Lower leg skin (tissue), 3 donors: ENCODE measurements at regions not wholly inside any gene's neighbourhood (a gene's known extent, or its start where the extent isn't known, plus 50 kb on each side); places are given as distances from the start of the nearest gene placed in this dataset.

Experiments
- POLR2A ChIP-seq, 2 donors: fragments of 450-650 bp; IDR thresholded peaks; one replicate each; pipeline ENCODE4 v1.6.1; 2016 to 2017; ENCODE audit warnings: antibody characterized with exemption in 2 of 2, mild to moderate bottlenecking in 1 of 2, moderate library complexity in 1 of 2
- TF ChIP-seq, protein P1 (sequence below), 3 donors: fragments of 450-650 bp; IDR thresholded peaks; one replicate each; pipeline ENCODE4 v1.5.1; 2016; ENCODE audit warnings: antibody characterized with exemption in 3 of 3, mild to moderate bottlenecking in 3 of 3, moderate library complexity in 2 of 3

DNA sequence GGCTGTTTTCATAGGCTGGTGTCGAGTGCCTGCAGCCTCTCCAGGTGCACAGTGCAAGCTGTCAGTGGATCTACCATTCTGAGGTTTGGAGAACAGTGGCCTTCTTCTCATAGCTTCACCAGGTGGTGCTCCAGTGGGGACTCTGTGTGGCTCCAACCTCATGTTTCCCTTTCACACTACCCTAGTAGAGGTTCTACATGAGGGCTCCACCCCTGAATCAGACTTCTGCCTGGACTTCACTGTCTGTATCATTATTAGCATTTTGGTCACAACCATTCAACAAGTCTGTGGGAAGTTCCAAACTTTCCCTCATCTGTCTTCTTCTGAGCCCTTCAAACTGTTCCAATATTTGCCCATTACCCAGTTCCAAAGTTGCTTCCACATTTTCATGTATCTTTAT lies 1003.7 kb downstream of the MCTP2 start:
- TF ChIP-seq, protein P1, sequence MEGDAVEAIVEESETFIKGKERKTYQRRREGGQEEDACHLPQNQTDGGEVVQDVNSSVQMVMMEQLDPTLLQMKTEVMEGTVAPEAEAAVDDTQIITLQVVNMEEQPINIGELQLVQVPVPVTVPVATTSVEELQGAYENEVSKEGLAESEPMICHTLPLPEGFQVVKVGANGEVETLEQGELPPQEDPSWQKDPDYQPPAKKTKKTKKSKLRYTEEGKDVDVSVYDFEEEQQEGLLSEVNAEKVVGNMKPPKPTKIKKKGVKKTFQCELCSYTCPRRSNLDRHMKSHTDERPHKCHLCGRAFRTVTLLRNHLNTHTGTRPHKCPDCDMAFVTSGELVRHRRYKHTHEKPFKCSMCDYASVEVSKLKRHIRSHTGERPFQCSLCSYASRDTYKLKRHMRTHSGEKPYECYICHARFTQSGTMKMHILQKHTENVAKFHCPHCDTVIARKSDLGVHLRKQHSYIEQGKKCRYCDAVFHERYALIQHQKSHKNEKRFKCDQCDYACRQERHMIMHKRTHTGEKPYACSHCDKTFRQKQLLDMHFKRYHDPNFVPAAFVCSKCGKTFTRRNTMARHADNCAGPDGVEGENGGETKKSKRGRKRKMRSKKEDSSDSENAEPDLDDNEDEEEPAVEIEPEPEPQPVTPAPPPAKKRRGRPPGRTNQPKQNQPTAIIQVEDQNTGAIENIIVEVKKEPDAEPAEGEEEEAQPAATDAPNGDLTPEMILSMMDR (IDR thresholded peaks at IDR 0.05) = no peak
- TF ChIP-seq POLR2A (IDR thresholded peaks at IDR 0.05) = no peak
